ENCODE measurements at regions not wholly inside any gene's neighbourhood (a gene's known extent, or its start where the extent isn't known, plus 50 kb on each side); places are given as distances from the start of the nearest gene placed in this dataset.

DNA sequence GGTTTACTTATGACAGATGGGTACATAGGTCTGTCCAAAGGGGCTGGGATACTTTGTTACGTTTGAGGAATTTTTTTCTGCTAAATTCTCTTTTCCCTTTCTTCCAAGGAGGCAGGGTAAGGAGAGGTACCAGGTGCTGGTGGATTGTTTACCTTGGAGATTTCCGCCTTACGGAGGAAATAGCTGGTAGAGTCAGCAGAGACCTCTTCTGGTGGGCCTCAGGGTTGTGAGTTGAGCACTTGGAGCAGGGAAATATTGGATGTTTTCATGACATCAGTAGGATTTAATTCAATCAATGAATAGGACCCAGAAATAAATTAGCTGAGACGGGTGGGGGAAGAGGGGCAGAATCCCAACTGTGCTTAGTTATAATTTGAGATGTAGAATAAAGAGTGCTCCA lies 60.0 kb upstream of the TAF11L2 start:
- H3K4me3 ChIP-seq (ENCODE audit: low read depth, low read length): no peak overlapping the region
- no peak for DNase-seq (ENCODE audit: low read depth)
- TF ChIP-seq, protein P1, sequence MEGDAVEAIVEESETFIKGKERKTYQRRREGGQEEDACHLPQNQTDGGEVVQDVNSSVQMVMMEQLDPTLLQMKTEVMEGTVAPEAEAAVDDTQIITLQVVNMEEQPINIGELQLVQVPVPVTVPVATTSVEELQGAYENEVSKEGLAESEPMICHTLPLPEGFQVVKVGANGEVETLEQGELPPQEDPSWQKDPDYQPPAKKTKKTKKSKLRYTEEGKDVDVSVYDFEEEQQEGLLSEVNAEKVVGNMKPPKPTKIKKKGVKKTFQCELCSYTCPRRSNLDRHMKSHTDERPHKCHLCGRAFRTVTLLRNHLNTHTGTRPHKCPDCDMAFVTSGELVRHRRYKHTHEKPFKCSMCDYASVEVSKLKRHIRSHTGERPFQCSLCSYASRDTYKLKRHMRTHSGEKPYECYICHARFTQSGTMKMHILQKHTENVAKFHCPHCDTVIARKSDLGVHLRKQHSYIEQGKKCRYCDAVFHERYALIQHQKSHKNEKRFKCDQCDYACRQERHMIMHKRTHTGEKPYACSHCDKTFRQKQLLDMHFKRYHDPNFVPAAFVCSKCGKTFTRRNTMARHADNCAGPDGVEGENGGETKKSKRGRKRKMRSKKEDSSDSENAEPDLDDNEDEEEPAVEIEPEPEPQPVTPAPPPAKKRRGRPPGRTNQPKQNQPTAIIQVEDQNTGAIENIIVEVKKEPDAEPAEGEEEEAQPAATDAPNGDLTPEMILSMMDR (IDR thresholded peaks at IDR 0.05; ENCODE audit: insufficient read depth, low read depth, low read length): no peak

DNA sequence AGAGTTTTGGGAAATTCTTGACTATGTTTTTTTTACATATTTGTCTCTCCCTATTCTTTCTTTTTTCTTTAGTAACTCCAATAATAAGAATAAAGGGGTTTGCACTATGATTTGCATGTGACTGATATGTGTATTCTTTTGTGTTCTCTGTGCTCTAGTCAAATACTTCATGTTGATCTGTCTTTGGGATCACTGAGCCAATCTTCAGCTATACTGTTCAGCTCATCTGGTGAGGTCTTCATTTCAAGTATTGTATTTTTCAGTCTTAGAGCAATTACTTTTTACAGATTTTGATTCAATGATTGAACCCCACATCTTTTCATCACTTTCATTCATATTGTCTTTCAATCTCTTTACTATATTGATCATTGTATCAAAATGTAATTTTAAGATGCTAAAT lies 58.1 kb upstream of the TAF11L2 start:
- no peak for DNase-seq (ENCODE audit: low read depth)
- H3K4me3 ChIP-seq (ENCODE audit: low read depth, low read length): no peak overlapping the region
- TF ChIP-seq, protein P1 (IDR thresholded peaks at IDR 0.05; ENCODE audit: insufficient read depth, low read depth, low read length): no peak

GRCh38 chr5:17440766-17441165 lies 57.3 kb upstream of the TAF11L2 start:
- peak; percentile 8 for DNase-seq (ENCODE audit: low read depth)
- TF ChIP-seq, protein P1 (IDR thresholded peaks at IDR 0.05; ENCODE audit: insufficient read depth, low read depth, low read length): no peak
- no peak overlapping the region for H3K4me3 ChIP-seq (ENCODE audit: low read depth, low read length)

GRCh38 chr5:17441351-17441750 lies 56.7 kb upstream of the TAF11L2 start:
- DNase-seq (ENCODE audit: low read depth): peak; percentile 69
- TF ChIP-seq, protein P1 (IDR thresholded peaks at IDR 0.05; ENCODE audit: insufficient read depth, low read depth, low read length): no peak
- H3K4me3 ChIP-seq (ENCODE audit: low read depth, low read length): no peak overlapping the region

- TF ChIP-seq, protein P1 (IDR thresholded peaks at IDR 0.05; ENCODE audit: insufficient read depth, low read depth, low read length): no peak
- DNase-seq (ENCODE audit: low read depth): no peak
Observed at GRCh38 chr5:17443333-17444130, 54.5 kb upstream of the TAF11L2 start.

GRCh38 chr5:17444496-17444895 lies 53.5 kb upstream of the TAF11L2 start:
- no peak overlapping the region for H3K4me3 ChIP-seq (ENCODE audit: low read depth, low read length)
- TF ChIP-seq, protein P1 (IDR thresholded peaks at IDR 0.05; ENCODE audit: insufficient read depth, low read depth, low read length): no peak
- no peak for DNase-seq (ENCODE audit: low read depth)

More at GRCh38 chr5:17443333-17444130, 54.5 kb upstream of the TAF11L2 start:
- H3K4me3 ChIP-seq (ENCODE audit: low read depth, low read length): no peak overlapping the region

DNA sequence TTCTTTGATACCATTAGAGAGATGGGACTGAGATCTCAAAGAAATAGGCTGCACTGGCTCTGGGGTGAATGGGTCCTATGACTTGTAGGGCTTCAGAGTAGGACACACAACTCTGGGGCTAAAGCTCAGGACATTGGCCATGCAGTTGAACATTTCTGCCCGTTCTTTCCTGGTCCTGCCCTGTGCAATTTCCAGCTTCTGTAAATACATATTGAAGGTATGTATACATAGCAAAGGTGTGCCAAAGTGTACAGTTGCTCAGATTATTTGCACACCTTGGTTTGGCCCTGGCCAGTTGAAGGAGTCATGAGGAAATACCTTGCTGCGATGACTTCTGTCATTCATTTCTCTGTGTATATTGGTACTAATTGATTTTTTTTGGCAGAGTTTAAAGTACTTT lies 52.8 kb upstream of the TAF11L2 start:
- no peak for DNase-seq (ENCODE audit: low read depth)
- H3K4me3 ChIP-seq (ENCODE audit: low read depth, low read length): no peak overlapping the region
- TF ChIP-seq, protein P1 (IDR thresholded peaks at IDR 0.05; ENCODE audit: insufficient read depth, low read depth, low read length): no peak

All from fibroblast of villous mesenchyme (primary cell).